ENCODE measurements at regions not wholly inside any gene's neighbourhood (a gene's known extent, or its start where the extent isn't known, plus 50 kb on each side); places are given as distances from the start of the nearest gene placed in this dataset.

- TF ChIP-seq PRDM6 (tag by site-specific recombination; IDR thresholded peaks at IDR 0.05) (peak; percentile 89), OSR2 (tag by site-specific recombination; IDR thresholded peaks at IDR 0.05) (peak; percentile 92), ZNF214 (tag by site-specific recombination; IDR thresholded peaks at IDR 0.05; ENCODE audit: borderline replicate concordance) (no peak), HOXC10 (CRISPR knock-in tag; IDR thresholded peaks at IDR 0.05) (no peak), ZNF670 (tag by site-specific recombination; IDR thresholded peaks at IDR 0.05; ENCODE audit: low read depth) (no peak), ZNF391 (tag by site-specific recombination; IDR thresholded peaks at IDR 0.05; ENCODE audit: borderline replicate concordance, low read depth) (peak; percentile 50; the same call in 1 of the 2 replicates), ZNF621 (tag by site-specific recombination; IDR thresholded peaks at IDR 0.05) (no peak), PRDM4 (tag by site-specific recombination; IDR thresholded peaks at IDR 0.05) (peak; percentile 65), ZNF202 (tag by site-specific recombination; IDR thresholded peaks at IDR 0.05; ENCODE audit: borderline replicate concordance) (no peak), ZNF394 (tag by site-specific recombination; IDR thresholded peaks at IDR 0.05; ENCODE audit: borderline replicate concordance) (peak; percentile 50; the same call in 1 of the 2 replicates), ZNF548 (tag by site-specific recombination; IDR thresholded peaks at IDR 0.05) (no peak), MEIS1 (CRISPR knock-in tag; IDR thresholded peaks at IDR 0.05; ENCODE audit: borderline replicate concordance) (peak; percentile 81), ZNF366 (tag by site-specific recombination; conservative IDR thresholded peaks at IDR 0.05) (peak; percentile 56; the same call in 1 of the 2 replicates), GFI1B (tag by site-specific recombination; IDR thresholded peaks at IDR 0.05) (no peak), ZNF600 (tag by site-specific recombination; IDR thresholded peaks at IDR 0.05) (peak; percentile 58), KLF8 (tag by site-specific recombination; IDR thresholded peaks at IDR 0.05) (peak; percentile 74; the same call in 1 of the 2 replicates), EGR2 (tag by site-specific recombination; IDR thresholded peaks at IDR 0.05; ENCODE audit: low read depth) (no peak), ZNF623 (tag by site-specific recombination; IDR thresholded peaks at IDR 0.05) (no peak), ZNF561 (tag by site-specific recombination; IDR thresholded peaks at IDR 0.05; ENCODE audit: borderline replicate concordance) (peak; percentile 32; the same call in 1 of the 2 replicates), ZFHX2 (tag by site-specific recombination; conservative IDR thresholded peaks at IDR 0.05) (no peak), ZNF362 (tag by site-specific recombination; IDR thresholded peaks at IDR 0.05) (peak; percentile 83; the same call in 1 of the 2 replicates), GLIS1 (tag by site-specific recombination; IDR thresholded peaks at IDR 0.05) (peak; percentile 77), ZNF10 (tag by site-specific recombination; IDR thresholded peaks at IDR 0.05) (peak; percentile 12; the same call in 1 of the 2 replicates), YY2 (tag by site-specific recombination; IDR thresholded peaks at IDR 0.05) (no peak), ZFP69B (tag by site-specific recombination; IDR thresholded peaks at IDR 0.05) (no peak), GLI2 (tag by site-specific recombination; IDR thresholded peaks at IDR 0.05; ENCODE audit: borderline replicate concordance, low read depth) (peak; percentile 21; the same call in 1 of the 2 replicates), ZNF560 (tag by site-specific recombination; IDR thresholded peaks at IDR 0.05; ENCODE audit: borderline replicate concordance) (no peak), SCRT2 (tag by site-specific recombination; IDR thresholded peaks at IDR 0.05) (no peak), OVOL3 (tag by site-specific recombination; IDR thresholded peaks at IDR 0.05) (0 out of 2 replicates have a peak, but pooled peaks have one; percentile 32), ZNF777 (tag by site-specific recombination; IDR thresholded peaks at IDR 0.05; ENCODE audit: borderline replicate concordance) (no peak), HIC1 (tag by site-specific recombination; IDR thresholded peaks at IDR 0.05) (peak; percentile 44; the same call in 1 of the 2 replicates), ZBTB1 (tag by site-specific recombination; IDR thresholded peaks at IDR 0.05) (no peak), ZNF580 (tag by site-specific recombination; IDR thresholded peaks at IDR 0.05) (no peak), ZNF549 (tag by site-specific recombination; IDR thresholded peaks at IDR 0.05) (no peak), ZNF792 (tag by site-specific recombination; IDR thresholded peaks at IDR 0.05) (no peak)
Measured at GRCh38 chr9:82490019-82490499, 501.5 kb downstream of the SPATA31D1 start (continued).
